Activated T-helper 9 cell treated with anti-CD3 and anti-CD28 coated beads, Interleukin-2, amount 50 U/mL, for 16 hours (primary cell): ENCODE measurements at regions not wholly inside any gene's neighbourhood (a gene's known extent, or its start where the extent isn't known, plus 50 kb on each side); places are given as distances from the start of the nearest gene placed in this dataset.
"Not testable (repeated sequence)": the region's sequence is repeated elsewhere in the genome, so short reads cannot be mapped to it uniquely, and the experiment has no call there.

Experiments used
- DNase-seq: peaks from one replicate; pipeline ENCODE4 v3.0.0-alpha.2; 2020; ENCODE audit warnings: low read depth

DNA sequence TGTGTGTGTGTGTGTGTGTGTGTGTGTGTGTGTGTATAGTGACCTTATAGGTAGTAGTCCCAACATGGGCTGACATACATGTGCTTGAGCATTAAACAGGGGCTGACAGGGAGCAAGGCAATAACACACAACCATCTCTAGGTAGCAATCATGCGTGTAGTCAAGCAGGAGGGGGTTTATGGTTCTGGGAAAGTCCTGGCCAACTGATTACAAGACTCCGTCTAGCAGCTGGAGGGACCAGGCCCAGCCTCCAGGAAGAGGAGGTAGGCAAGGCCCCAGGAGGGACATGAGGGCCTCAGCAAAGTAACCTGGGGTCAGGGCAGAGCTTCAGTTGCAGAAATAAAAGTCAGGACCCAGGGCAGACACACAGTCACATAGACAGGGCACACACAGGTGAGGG is 60.6 kb upstream of the E2F3 start:
- no peak for DNase-seq

DNA sequence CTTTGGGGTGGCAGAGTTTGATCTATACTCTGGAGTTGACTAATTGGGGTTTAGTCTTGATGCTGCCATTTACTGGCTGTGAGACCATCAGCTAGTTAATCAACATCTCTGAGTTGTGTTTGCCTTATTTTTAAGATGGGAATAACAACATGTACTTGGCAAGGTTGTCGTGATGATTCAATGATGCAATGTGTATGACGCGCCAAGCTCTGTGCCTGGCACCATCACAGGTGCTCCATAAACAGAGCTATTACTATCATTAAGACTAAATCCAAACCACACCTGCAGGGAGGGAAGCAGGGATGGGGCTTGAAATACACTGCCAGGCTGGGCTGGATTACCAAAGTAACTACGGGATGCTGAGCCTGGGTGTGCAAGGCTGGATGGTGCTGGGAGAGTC is 60.1 kb upstream of the E2F3 start:
- no peak for DNase-seq

DNA sequence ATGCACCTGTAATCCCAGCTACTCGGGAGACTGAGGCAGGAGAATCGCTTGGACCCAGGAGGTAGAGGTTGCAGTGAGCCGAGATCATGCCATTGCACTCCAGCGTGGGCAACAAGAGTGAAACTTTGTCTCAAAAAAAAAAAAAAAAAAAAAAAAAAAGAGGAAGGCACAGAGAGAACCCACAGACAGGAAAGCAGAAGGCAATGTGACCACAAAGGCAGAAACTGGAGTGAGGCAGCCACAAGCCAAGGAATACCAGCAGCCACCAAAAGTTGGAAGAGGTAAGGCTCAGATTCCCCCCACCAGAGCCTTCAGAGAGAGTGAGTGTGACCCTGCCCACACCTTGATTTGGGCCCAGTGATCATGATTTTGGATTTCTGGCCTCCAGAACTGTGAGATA is 54.7 kb upstream of the E2F3 start:
- DNase-seq: not testable (repeated sequence)

DNA sequence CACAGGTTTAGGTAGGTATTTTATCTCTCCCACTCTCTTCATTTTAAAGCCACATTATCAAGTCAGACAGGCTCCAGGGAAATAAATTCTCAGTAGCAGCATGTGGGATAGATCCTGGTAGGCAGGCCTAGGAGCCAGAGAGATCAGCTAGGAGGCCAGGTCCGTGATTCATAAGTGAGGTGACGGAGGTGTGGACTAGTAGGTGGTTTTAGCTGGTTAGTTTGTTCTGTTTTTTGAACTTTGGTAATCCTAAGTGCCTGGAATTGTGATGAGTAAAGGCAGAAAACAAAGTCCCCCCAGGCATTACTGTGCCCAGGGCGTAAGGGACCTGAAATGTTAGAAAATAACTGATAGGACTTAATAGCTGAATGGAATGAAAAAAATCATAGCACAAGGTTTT is 53.6 kb upstream of the E2F3 start:
- no peak for DNase-seq

DNA sequence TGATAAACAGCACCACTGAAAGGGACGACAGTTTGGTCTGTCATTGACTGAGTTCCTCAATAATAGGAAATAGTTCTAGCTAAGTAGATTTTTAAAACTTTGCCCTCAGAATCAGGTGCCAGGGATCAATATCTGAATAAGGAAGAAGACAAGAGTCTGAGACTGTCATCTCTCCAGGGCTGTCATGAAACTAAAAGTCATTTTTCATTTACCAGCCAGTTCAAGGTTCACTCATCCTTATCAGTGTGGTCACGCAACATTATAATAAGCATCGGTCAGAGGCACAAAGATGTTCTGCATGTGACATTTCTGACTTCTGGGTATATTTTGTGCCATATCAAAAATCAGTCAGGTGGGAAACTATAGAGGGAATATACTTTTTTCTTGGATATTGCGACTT is 52.5 kb upstream of the E2F3 start:
- DNase-seq: no peak

DNA sequence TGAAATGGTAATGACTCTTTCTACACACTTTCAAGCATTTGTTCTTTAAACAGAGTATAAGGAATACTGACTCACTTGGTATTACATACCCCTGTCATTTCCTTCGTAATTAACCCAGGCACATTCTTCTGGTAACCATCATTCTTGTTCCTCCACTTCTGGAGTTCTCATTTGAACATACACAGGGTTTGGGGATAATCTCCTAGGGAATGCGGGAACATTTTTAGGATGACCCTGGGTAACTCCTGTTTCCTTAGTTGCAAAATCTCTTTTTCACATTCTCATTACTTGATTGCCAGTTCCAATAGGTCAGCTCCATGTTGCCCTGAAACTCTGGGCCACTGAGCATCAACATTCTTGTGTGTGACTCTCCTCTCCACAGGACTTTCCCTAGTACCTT is 51.5 kb upstream of the E2F3 start:
- no peak for DNase-seq

DNA sequence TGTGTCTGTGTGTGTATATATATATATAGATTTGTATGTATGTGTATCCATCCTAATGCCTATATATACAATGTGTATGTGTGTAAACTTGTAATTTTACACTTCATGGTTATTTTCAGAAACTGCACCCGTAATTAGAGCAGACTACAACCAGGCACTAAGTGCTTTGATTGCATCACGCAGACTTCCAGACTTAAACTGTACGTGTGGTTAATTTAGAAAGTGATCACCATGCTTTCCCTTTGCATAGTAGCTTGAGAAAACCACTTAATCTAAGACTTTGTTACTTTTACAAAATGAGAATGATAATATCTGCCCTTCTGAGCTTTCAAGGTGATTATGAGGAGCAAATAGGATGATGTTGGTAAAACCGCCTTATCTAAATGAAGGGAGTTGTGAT is 50.1 kb upstream of the E2F3 start:
- no peak for DNase-seq
